Medulla oblongata (tissue), 1 donor: ENCODE measurements at regions not wholly inside any gene's neighbourhood (a gene's known extent, or its start where the extent isn't known, plus 50 kb on each side); places are given as distances from the start of the nearest gene placed in this dataset.
"Not testable (repeated sequence)": the region's sequence is repeated elsewhere in the genome, so short reads cannot be mapped to it uniquely, and the experiment has no call there.

Source experiments
- DNase-seq: peaks from one replicate; pipeline ENCODE4 v3.0.0-alpha.2; 2015; ENCODE audit errors: extremely low spot score

GRCh38 chr3:75840160-75840559, 54.8 kb upstream of the ZNF717 start:
- DNase-seq = not testable (repeated sequence)

- DNase-seq = not testable (repeated sequence)
These were observed 65.1 kb upstream of the ZNF717 start for GRCh38 chr3:75850301-75851008.

GRCh38 chr3:75863130-75863529, 77.8 kb upstream of the ZNF717 start:
- DNase-seq = no peak

GRCh38 chr3:75863878-75864277, 78.5 kb upstream of the ZNF717 start:
- no peak for DNase-seq

- not testable (repeated sequence) for DNase-seq
These were observed 98.4 kb upstream of the ZNF717 start for GRCh38 chr3:75883719-75884118.

GRCh38 chr3:75886971-75887526, 101.7 kb upstream of the ZNF717 start:
- DNase-seq = no peak

GRCh38 chr3:75894234-75894633, 108.9 kb upstream of the ZNF717 start:
- no peak for DNase-seq

- DNase-seq = no peak
These were observed 110.9 kb upstream of the ZNF717 start for GRCh38 chr3:75896265-75896664.

- not testable (repeated sequence) for DNase-seq
These were observed 116.1 kb upstream of the ZNF717 start for GRCh38 chr3:75901446-75901845.

GRCh38 chr3:75906555-75907112, 121.3 kb upstream of the ZNF717 start:
- DNase-seq = peak; percentile 10

- no peak for DNase-seq
These were observed 128.5 kb upstream of the ZNF717 start for GRCh38 chr3:75913800-75914350.

GRCh38 chr3:75914741-75915140, 129.4 kb upstream of the ZNF717 start:
- not testable (repeated sequence) for DNase-seq

GRCh38 chr3:75938921-75939320, 153.6 kb upstream of the ZNF717 start:
- DNase-seq = no peak

GRCh38 chr3:75951941-75952340, 166.6 kb upstream of the ZNF717 start:
- DNase-seq = no peak

GRCh38 chr3:75960031-75960430, 174.7 kb upstream of the ZNF717 start:
- DNase-seq = not testable (repeated sequence)

- DNase-seq = not testable (repeated sequence)
These were observed 176.7 kb upstream of the ZNF717 start for GRCh38 chr3:75962054-75962453.

- no peak for DNase-seq
These were observed 181.7 kb upstream of the ZNF717 start for GRCh38 chr3:75967071-75967470.

- DNase-seq = no peak
These were observed 193.3 kb upstream of the ZNF717 start for GRCh38 chr3:75978686-75979085.

- DNase-seq = no peak
These were observed 196.1 kb upstream of the ZNF717 start for GRCh38 chr3:75981401-75981800.

GRCh38 chr3:75982151-75982550, 196.8 kb upstream of the ZNF717 start:
- DNase-seq = no peak

- DNase-seq = no peak
These were observed 197.8 kb upstream of the ZNF717 start for GRCh38 chr3:75983111-75983510.

GRCh38 chr3:75983609-75984290, 198.4 kb upstream of the ZNF717 start:
- DNase-seq = no peak
